Large intestine (tissue), 3 donors: ENCODE measurements at regions not wholly inside any gene's neighbourhood (a gene's known extent, or its start where the extent isn't known, plus 50 kb on each side); places are given as distances from the start of the nearest gene placed in this dataset.

ENCODE experiments used
- DNase-seq, 2 donors: peaks; one replicate each; pipeline versions ENCODE4 v3.0.0 to v3.0.0-alpha.2; 2013
- H3K27ac ChIP-seq: one replicate; pipeline ENCODE4 v1.5.1; 2013; ENCODE audit warnings: low read length
- H3K27me3 ChIP-seq: 2 replicates; pipeline ENCODE4 v1.6.1; 2013; ENCODE audit warnings: low read length; ENCODE audit not compliant: control insufficient read depth, insufficient read depth
- H3K36me3 ChIP-seq: 2 replicates; pipeline ENCODE4 v1.6.1; 2013; ENCODE audit warnings: low read length; ENCODE audit not compliant: control insufficient read depth, insufficient read depth
- H3K4me1 ChIP-seq: one replicate; pipeline ENCODE4 v1.6.1; 2013; ENCODE audit warnings: low read length; ENCODE audit not compliant: control insufficient read depth, insufficient read depth
- H3K4me3 ChIP-seq: one replicate; pipeline ENCODE4 v1.5.1; 2013; ENCODE audit warnings: low read length
- H3K9me3 ChIP-seq: one replicate; pipeline ENCODE4 v1.6.1; 2013; ENCODE audit warnings: mild to moderate bottlenecking, low read depth, low read length, moderate library complexity; ENCODE audit not compliant: control insufficient read depth
- WGBS: methylation state at CpG from one replicate; pipeline ENCODE4 v1.1.5; 2013; ENCODE audit warnings: low lambda C conversion rate; ENCODE audit not compliant: insufficient coverage; 5-methylcytosine and 5-hydroxymethylcytosine counted together

GRCh38 chr6:1497761-1498105, 108.4 kb downstream of the FOXF2 start:
- no peak overlapping the region for H3K4me3 ChIP-seq
- no peak overlapping the region for H3K27ac ChIP-seq
- DNase-seq, result no peak
- H3K27me3 ChIP-seq, result peaks cover 2% of the 10 kb centered on the region
- no peaks in the 10 kb centered on the region for H3K36me3 ChIP-seq
- H3K9me3 ChIP-seq, result no peaks in the 10 kb centered on the region
- H3K4me1 ChIP-seq, result no peaks in the 10 kb centered on the region
- no CpG with 5 or more reads among the region's 4 CpGs for WGBS

GRCh38 chr6:1498491-1499113, 109.2 kb downstream of the FOXF2 start:
- Histone ChIP-seq H3K27ac (no peak overlapping the region), H3K4me3 (no peak overlapping the region), H3K9me3 (no peaks in the 10 kb centered on the region), H3K27me3 (peaks cover 2% of the 10 kb centered on the region), H3K36me3 (no peaks in the 10 kb centered on the region), H3K4me1 (no peaks in the 10 kb centered on the region)
- DNase-seq, result no peak
- no CpG with 5 or more reads among the region's 8 CpGs for WGBS

GRCh38 chr6:1499777-1500176, 109.9 kb upstream of the FOXC1 start:
- WGBS, result no CpG with 5 or more reads among the region's 8 CpGs
- Histone ChIP-seq H3K27ac (no peak overlapping the region), H3K9me3 (no peaks in the 10 kb centered on the region), H3K27me3 (peaks cover 2% of the 10 kb centered on the region), H3K4me3 (no peak overlapping the region), H3K36me3 (no peaks in the 10 kb centered on the region), H3K4me1 (no peaks in the 10 kb centered on the region)
- peak in 1 of 2 donors; percentile 6 for DNase-seq

DNA sequence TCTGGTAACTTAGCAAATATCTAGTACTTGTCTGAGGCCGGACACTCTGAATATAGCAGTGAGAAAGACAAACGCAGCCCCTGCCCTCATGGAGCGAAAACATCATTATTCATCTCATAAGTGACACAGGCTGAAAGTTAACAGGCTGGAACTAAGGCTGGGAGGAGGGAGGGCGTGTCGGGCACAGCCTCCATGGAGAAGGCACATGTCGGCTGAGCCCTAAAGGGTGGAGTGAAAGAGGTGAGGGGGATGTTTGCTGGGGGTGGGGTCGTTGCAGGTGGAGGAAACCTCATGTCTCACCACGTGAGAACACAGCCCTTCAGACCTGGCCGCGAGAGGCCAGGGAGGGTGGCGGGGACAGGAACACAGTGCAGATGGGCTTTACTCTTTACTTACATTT, 108.8 kb upstream of the FOXC1 start:
- DNase-seq, result peak; percentile 20 to 22
- no peak overlapping the region for H3K4me3 ChIP-seq
- H3K9me3 ChIP-seq, result no peaks in the 10 kb centered on the region
- no peaks in the 10 kb centered on the region for H3K36me3 ChIP-seq
- H3K27me3 ChIP-seq, result peaks cover under 1% of the 10 kb centered on the region
- WGBS, result no CpG with 5 or more reads among the region's 11 CpGs
- no peaks in the 10 kb centered on the region for H3K4me1 ChIP-seq
- no peak overlapping the region for H3K27ac ChIP-seq

DNA sequence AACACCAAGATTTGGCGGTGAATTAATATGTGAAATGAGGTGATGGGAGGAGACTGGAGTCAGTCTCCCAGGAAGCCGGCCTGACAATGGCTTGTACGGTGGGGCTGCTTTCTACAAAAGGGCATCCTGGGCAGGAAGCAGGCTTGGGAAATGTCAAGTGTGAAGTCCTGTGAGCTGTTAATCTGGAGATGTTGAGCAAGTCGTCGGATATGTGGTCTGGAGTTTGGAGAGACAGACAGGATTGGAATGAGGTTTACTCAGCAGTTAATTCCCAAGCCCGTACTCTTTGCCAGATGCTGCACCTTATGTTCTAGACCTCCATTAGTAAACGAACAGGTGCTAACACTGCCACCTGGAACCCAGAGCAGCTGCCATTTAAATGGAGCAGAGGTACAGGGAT, 107.7 kb upstream of the FOXC1 start:
- no peak overlapping the region for H3K4me3 ChIP-seq
- no CpG with 5 or more reads among the region's 7 CpGs for WGBS
- no peaks in the 10 kb centered on the region for H3K4me1 ChIP-seq
- H3K27me3 ChIP-seq, result no peaks in the 10 kb centered on the region
- no peaks in the 10 kb centered on the region for H3K9me3 ChIP-seq
- no peaks in the 10 kb centered on the region for H3K36me3 ChIP-seq
- no peak for DNase-seq
- H3K27ac ChIP-seq, result no peak overlapping the region

DNA sequence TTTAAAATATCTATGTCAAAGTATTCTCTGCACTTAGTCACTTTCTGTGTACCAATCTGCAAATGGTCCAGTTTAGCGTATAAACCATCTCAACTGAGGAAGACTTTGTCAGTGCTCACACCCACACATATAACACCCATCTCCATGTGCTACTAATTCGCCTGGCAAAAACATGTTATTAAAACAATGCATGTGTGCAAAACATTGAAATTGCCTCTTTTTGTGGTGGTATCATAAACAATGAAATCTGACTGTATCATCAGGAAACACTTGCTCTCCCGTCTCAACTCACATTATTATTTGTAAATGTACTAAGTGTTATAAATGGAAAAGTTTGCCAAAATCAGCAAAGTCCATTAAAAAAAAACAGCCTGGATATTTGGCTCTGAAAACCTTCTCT, 105.9 kb upstream of the FOXC1 start:
- 100% methylated on average over 1 of the region's 3 CpGs for WGBS
- Histone ChIP-seq H3K36me3 (no peaks in the 10 kb centered on the region), H3K27me3 (no peaks in the 10 kb centered on the region), H3K4me1 (no peaks in the 10 kb centered on the region), H3K4me3 (no peak overlapping the region), H3K9me3 (no peaks in the 10 kb centered on the region), H3K27ac (no peak overlapping the region)
- no peak for DNase-seq

DNA sequence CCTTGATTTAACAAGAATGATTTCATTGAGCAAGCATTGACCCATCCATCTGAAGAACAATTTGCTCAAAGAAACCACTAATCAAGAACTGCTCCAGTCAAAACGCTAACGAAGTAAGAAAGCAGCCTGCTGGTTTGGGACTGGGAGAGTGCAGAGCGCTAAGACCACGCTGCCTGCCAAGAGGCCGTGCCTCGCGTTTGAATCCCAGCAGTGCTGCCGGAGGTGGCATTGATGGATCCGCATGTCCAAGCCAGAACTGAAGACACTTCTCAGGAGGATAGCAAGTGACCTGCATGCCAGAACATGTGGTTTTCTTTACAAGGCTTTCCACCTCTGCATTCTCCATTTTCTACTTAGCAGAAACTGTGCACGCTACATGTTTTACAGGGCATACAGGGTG, 105.2 kb upstream of the FOXC1 start:
- H3K36me3 ChIP-seq, result no peaks in the 10 kb centered on the region
- no peak for DNase-seq
- no peaks in the 10 kb centered on the region for H3K27me3 ChIP-seq
- no peak overlapping the region for H3K27ac ChIP-seq
- H3K4me1 ChIP-seq, result no peaks in the 10 kb centered on the region
- WGBS, result 100% methylated on average over 1 of the region's 10 CpGs
- no peaks in the 10 kb centered on the region for H3K9me3 ChIP-seq
- no peak overlapping the region for H3K4me3 ChIP-seq

DNA sequence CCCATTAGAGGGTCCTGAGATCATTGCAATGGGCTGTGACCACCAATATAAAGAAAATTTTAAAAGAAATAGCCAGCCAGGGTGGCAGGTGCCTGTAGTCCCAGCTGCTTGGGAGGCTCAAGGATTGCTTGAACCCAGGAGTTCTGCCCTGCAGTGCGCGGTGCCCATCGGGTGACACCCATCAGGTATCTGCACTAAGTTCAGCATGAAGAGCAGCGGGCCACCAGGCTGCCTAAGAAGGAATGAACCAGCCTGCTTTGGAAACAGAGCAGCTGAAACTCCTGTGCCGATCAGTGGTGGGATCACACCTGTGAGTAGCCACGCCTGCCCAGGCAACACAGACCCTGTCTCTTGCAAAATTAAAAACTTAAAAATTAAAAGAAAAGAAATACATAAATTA, 102.5 kb upstream of the FOXC1 start:
- H3K36me3 ChIP-seq, result no peaks in the 10 kb centered on the region
- H3K27ac ChIP-seq, result no peak overlapping the region
- H3K4me3 ChIP-seq, result no peak overlapping the region
- WGBS, result 50% methylated on average over 2 of the region's 6 CpGs
- DNase-seq, result no peak
- peaks cover 3% of the 10 kb centered on the region for H3K27me3 ChIP-seq
- no peaks in the 10 kb centered on the region for H3K4me1 ChIP-seq
- no peaks in the 10 kb centered on the region for H3K9me3 ChIP-seq

DNA sequence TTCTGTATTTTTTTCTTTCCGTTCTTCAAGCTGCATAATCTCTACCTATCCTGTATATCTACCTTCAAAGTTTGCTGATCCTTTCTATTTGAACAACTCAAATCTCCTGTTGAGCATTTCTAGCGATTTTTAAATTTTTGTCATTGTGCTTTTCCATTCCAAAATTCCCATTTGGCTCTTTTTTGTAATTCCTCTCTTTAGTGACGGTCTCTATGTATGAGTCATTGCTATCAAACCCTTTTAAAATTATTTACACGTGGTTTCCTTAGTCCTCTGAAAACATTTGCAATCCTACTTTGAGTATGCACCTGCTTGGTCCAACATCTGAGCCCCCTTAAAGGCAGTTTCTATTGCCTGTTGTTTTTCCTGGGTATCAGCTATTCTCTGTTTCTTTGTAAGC, 100.5 kb upstream of the FOXC1 start:
- H3K4me1 ChIP-seq, result no peaks in the 10 kb centered on the region
- 84% methylated on average over 4 of the region's 4 CpGs for WGBS
- peaks cover 3% of the 10 kb centered on the region for H3K27me3 ChIP-seq
- no peak for DNase-seq
- H3K4me3 ChIP-seq, result no peak overlapping the region
- H3K36me3 ChIP-seq, result no peaks in the 10 kb centered on the region
- H3K27ac ChIP-seq, result no peak overlapping the region
- H3K9me3 ChIP-seq, result no peaks in the 10 kb centered on the region

DNA sequence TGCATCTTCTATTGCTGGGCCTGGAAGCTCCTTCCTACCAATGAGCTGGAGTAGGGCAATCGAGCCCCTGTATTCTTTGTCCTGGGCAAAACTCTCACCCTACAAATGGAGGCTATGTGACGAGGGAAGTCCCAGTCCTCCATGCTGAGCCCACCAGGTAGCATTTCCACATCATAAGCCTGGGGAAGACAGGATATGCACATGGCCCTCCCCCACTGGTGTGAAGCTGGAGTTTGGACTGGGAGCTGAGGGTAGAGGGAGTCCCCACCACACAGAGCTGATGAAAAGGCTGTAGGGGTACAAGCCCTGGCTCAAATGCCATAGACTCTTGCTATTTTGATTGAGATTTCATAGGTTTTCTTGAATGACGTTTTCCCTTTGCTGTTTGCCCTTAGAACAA, 99.5 kb upstream of the FOXC1 start:
- peaks cover 3% of the 10 kb centered on the region for H3K27me3 ChIP-seq
- no peak overlapping the region for H3K4me3 ChIP-seq
- no peaks in the 10 kb centered on the region for H3K9me3 ChIP-seq
- no peak for DNase-seq
- no peaks in the 10 kb centered on the region for H3K4me1 ChIP-seq
- WGBS, result 100% methylated on average over 1 of the region's 3 CpGs
- H3K36me3 ChIP-seq, result no peaks in the 10 kb centered on the region
- H3K27ac ChIP-seq, result no peak overlapping the region

- H3K36me3 ChIP-seq, result no peaks in the 10 kb centered on the region
- H3K27me3 ChIP-seq, result peaks cover 3% of the 10 kb centered on the region
- DNase-seq, result peak in 1 of 2 donors; percentile 16
- H3K4me1 ChIP-seq, result no peaks in the 10 kb centered on the region
- no peaks in the 10 kb centered on the region for H3K9me3 ChIP-seq
- WGBS, result no CpG with 5 or more reads among the region's 3 CpGs
- no peak overlapping the region for H3K27ac ChIP-seq
- no peak overlapping the region for H3K4me3 ChIP-seq
These were observed 96.4 kb upstream of the FOXC1 start for GRCh38 chr6:1513215-1513780.
